ENCODE measurements at regions not wholly inside any gene's neighbourhood (a gene's known extent, or its start where the extent isn't known, plus 50 kb on each side); places are given as distances from the start of the nearest gene placed in this dataset.

- Histone ChIP-seq H3K4me1 (ENCODE audit: control insufficient read depth in 4 of 4, insufficient read depth in 4 of 4, low read length in 3 of 4) (no peaks in the 10 kb centered on the region), H3K27ac (ENCODE audit: low read depth in 1 of 2, low read length in 2 of 2) (no peak overlapping the region), H3K9ac (ENCODE audit: low read depth in 1 of 2, low read length in 2 of 2) (no peak overlapping the region), H3K36me3 (ENCODE audit: control insufficient read depth in 4 of 4, insufficient read depth in 3 of 4, low read depth in 1 of 4, low read length in 3 of 4) (no peaks in the 10 kb centered on the region), H3K9me3 (ENCODE audit: control insufficient read depth in 4 of 4, low read length in 3 of 4) (no peaks in the 10 kb centered on the region), H3K27me3 (ENCODE audit: control insufficient read depth in 4 of 4, insufficient read depth in 4 of 4, low read length in 3 of 4) (peaks cover 0 to 5% (median 0%) of the 10 kb centered on the region in 4 donors), H3K4me3 (ENCODE audit: low read depth in 1 of 3, low read length in 3 of 3) (no peak overlapping the region)
- WGBS, result 63% methylated on average over 3 of the region's 3 CpGs
- TF ChIP-seq SP1 (IDR thresholded peaks at IDR 0.05) (no peak), RAD21 (IDR thresholded peaks at IDR 0.05) (no peak), FOXA2 (IDR thresholded peaks at IDR 0.05) (no peak), RXRA (IDR thresholded peaks at IDR 0.05) (no peak)
- TF ChIP-seq, protein P1, sequence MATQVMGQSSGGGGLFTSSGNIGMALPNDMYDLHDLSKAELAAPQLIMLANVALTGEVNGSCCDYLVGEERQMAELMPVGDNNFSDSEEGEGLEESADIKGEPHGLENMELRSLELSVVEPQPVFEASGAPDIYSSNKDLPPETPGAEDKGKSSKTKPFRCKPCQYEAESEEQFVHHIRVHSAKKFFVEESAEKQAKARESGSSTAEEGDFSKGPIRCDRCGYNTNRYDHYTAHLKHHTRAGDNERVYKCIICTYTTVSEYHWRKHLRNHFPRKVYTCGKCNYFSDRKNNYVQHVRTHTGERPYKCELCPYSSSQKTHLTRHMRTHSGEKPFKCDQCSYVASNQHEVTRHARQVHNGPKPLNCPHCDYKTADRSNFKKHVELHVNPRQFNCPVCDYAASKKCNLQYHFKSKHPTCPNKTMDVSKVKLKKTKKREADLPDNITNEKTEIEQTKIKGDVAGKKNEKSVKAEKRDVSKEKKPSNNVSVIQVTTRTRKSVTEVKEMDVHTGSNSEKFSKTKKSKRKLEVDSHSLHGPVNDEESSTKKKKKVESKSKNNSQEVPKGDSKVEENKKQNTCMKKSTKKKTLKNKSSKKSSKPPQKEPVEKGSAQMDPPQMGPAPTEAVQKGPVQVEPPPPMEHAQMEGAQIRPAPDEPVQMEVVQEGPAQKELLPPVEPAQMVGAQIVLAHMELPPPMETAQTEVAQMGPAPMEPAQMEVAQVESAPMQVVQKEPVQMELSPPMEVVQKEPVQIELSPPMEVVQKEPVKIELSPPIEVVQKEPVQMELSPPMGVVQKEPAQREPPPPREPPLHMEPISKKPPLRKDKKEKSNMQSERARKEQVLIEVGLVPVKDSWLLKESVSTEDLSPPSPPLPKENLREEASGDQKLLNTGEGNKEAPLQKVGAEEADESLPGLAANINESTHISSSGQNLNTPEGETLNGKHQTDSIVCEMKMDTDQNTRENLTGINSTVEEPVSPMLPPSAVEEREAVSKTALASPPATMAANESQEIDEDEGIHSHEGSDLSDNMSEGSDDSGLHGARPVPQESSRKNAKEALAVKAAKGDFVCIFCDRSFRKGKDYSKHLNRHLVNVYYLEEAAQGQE (IDR thresholded peaks at IDR 0.05), result no peak
- TF ChIP-seq, protein P2, sequence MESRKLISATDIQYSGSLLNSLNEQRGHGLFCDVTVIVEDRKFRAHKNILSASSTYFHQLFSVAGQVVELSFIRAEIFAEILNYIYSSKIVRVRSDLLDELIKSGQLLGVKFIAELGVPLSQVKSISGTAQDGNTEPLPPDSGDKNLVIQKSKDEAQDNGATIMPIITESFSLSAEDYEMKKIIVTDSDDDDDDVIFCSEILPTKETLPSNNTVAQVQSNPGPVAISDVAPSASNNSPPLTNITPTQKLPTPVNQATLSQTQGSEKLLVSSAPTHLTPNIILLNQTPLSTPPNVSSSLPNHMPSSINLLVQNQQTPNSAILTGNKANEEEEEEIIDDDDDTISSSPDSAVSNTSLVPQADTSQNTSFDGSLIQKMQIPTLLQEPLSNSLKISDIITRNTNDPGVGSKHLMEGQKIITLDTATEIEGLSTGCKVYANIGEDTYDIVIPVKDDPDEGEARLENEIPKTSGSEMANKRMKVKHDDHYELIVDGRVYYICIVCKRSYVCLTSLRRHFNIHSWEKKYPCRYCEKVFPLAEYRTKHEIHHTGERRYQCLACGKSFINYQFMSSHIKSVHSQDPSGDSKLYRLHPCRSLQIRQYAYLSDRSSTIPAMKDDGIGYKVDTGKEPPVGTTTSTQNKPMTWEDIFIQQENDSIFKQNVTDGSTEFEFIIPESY (IDR thresholded peaks at IDR 0.05), result no peak
- no peak for DNase-seq (ENCODE audit: low spot score)
Observed at GRCh38 chr6:54998576-54998975, 152.0 kb downstream of the FAM83B start.

GRCh38 chr6:55003719-55004430, 157.3 kb downstream of the FAM83B start:
- Histone ChIP-seq H3K36me3 (ENCODE audit: control insufficient read depth in 4 of 4, insufficient read depth in 3 of 4, low read depth in 1 of 4, low read length in 3 of 4) (no peaks in the 10 kb centered on the region), H3K9me3 (ENCODE audit: control insufficient read depth in 4 of 4, low read length in 3 of 4) (no peaks in the 10 kb centered on the region), H3K4me3 (ENCODE audit: low read depth in 1 of 3, low read length in 3 of 3) (no peak overlapping the region), H3K27me3 (ENCODE audit: control insufficient read depth in 4 of 4, insufficient read depth in 4 of 4, low read length in 3 of 4) (peaks cover 0 to 2% (median 0%) of the 10 kb centered on the region in 4 donors), H3K9ac (ENCODE audit: low read depth in 1 of 2, low read length in 2 of 2) (no peak overlapping the region), H3K27ac (ENCODE audit: low read depth in 1 of 2, low read length in 2 of 2) (no peak overlapping the region), H3K4me1 (ENCODE audit: control insufficient read depth in 4 of 4, insufficient read depth in 4 of 4, low read length in 3 of 4) (no peaks in the 10 kb centered on the region)
- no peak for TF ChIP-seq RXRA (IDR thresholded peaks at IDR 0.05)
- no peak for TF ChIP-seq YY1 (IDR thresholded peaks at IDR 0.05)
- no peak for TF ChIP-seq FOXA1 (IDR thresholded peaks at IDR 0.05)
- no peak for TF ChIP-seq GABPA (IDR thresholded peaks at IDR 0.05 in 1 of 2, conservative IDR thresholded peaks at IDR 0.05 in 1 of 2)
- TF ChIP-seq TAF1 (conservative IDR thresholded peaks at IDR 0.05), result no peak
- TF ChIP-seq, protein P3, sequence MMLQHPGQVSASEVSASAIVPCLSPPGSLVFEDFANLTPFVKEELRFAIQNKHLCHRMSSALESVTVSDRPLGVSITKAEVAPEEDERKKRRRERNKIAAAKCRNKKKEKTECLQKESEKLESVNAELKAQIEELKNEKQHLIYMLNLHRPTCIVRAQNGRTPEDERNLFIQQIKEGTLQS (IDR thresholded peaks at IDR 0.05), result no peak
- 61% methylated on average over 4 of the region's 4 CpGs for WGBS
- no peak for DNase-seq (ENCODE audit: low spot score)

GRCh38 chr6:55009131-55009530, 162.6 kb downstream of the FAM83B start:
- H3K27ac ChIP-seq (ENCODE audit: low read depth in 1 of 2, low read length in 2 of 2), result no peak overlapping the region
- no peak for DNase-seq (ENCODE audit: low spot score)
- peaks cover 0 to 3% (median 0%) of the 10 kb centered on the region in 4 donors for H3K27me3 ChIP-seq (ENCODE audit: control insufficient read depth in 4 of 4, insufficient read depth in 4 of 4, low read length in 3 of 4)
- no peaks in the 10 kb centered on the region for H3K36me3 ChIP-seq (ENCODE audit: control insufficient read depth in 4 of 4, insufficient read depth in 3 of 4, low read depth in 1 of 4, low read length in 3 of 4)
- H3K4me3 ChIP-seq (ENCODE audit: low read depth in 1 of 3, low read length in 3 of 3), result no peak overlapping the region
- H3K9me3 ChIP-seq (ENCODE audit: control insufficient read depth in 4 of 4, low read length in 3 of 4), result no peaks in the 10 kb centered on the region
- 59% methylated on average over 8 of the region's 8 CpGs for WGBS
- no peak overlapping the region for H3K9ac ChIP-seq (ENCODE audit: low read depth in 1 of 2, low read length in 2 of 2)
- no peaks in the 10 kb centered on the region for H3K4me1 ChIP-seq (ENCODE audit: control insufficient read depth in 4 of 4, insufficient read depth in 4 of 4, low read length in 3 of 4)
- TF ChIP-seq, protein P2 (IDR thresholded peaks at IDR 0.05), result no peak
- TF ChIP-seq, protein P4, sequence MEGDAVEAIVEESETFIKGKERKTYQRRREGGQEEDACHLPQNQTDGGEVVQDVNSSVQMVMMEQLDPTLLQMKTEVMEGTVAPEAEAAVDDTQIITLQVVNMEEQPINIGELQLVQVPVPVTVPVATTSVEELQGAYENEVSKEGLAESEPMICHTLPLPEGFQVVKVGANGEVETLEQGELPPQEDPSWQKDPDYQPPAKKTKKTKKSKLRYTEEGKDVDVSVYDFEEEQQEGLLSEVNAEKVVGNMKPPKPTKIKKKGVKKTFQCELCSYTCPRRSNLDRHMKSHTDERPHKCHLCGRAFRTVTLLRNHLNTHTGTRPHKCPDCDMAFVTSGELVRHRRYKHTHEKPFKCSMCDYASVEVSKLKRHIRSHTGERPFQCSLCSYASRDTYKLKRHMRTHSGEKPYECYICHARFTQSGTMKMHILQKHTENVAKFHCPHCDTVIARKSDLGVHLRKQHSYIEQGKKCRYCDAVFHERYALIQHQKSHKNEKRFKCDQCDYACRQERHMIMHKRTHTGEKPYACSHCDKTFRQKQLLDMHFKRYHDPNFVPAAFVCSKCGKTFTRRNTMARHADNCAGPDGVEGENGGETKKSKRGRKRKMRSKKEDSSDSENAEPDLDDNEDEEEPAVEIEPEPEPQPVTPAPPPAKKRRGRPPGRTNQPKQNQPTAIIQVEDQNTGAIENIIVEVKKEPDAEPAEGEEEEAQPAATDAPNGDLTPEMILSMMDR (IDR thresholded peaks at IDR 0.05; ENCODE audit: low read depth, low read length, missing input control), result no peak
- TF ChIP-seq, protein P5, sequence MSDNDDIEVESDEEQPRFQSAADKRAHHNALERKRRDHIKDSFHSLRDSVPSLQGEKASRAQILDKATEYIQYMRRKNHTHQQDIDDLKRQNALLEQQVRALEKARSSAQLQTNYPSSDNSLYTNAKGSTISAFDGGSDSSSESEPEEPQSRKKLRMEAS (IDR thresholded peaks at IDR 0.05), result no peak
- no peak for TF ChIP-seq FOXA2 (IDR thresholded peaks at IDR 0.05)
- no peak for TF ChIP-seq RAD21 (IDR thresholded peaks at IDR 0.05)
- TF ChIP-seq FOXA1 (IDR thresholded peaks at IDR 0.05), result no peak
- no peak for TF ChIP-seq EGR1 (IDR thresholded peaks at IDR 0.05; ENCODE audit: low read depth in 2 of 2)
